ENCODE measurements at regions not wholly inside any gene's neighbourhood (a gene's known extent, or its start where the extent isn't known, plus 50 kb on each side); places are given as distances from the start of the nearest gene placed in this dataset.

GRCh38 chr5:89883967-89884366 lies 525.6 kb downstream of the CETN3 start:
- TF ChIP-seq POLR2AphosphoS5 (IDR thresholded peaks at IDR 0.05) (no peak), CTCF (IDR thresholded peaks at IDR 0.05) (no peak)
